Ishikawa (cell line): ENCODE measurements at regions not wholly inside any gene's neighbourhood (a gene's known extent, or its start where the extent isn't known, plus 50 kb on each side); places are given as distances from the start of the nearest gene placed in this dataset.

Experiments used
- CEBPB ChIP-seq: IDR thresholded peaks from 2 replicates; pipeline ENCODE4 v1.6.1; 2012
- CREB1 ChIP-seq: IDR thresholded peaks from 2 replicates; pipeline ENCODE4 v1.6.1; 2012; ENCODE audit warnings: low read depth
- EGR1 ChIP-seq: IDR thresholded peaks from 2 replicates; pipeline ENCODE4 v1.6.1; 2012
- EP300 ChIP-seq: IDR thresholded peaks from 2 replicates; pipeline ENCODE4 v1.6.1; 2012; ENCODE audit warnings: borderline replicate concordance
- FOXM1 ChIP-seq: IDR thresholded peaks from 2 replicates; pipeline ENCODE4 v1.6.1; 2012; ENCODE audit warnings: low read depth, borderline replicate concordance
- NFIC ChIP-seq: IDR thresholded peaks from 2 replicates; pipeline ENCODE4 v1.6.1; 2012
- RAD21 ChIP-seq: IDR thresholded peaks from 2 replicates; pipeline ENCODE4 v1.6.1; 2012; ENCODE audit warnings: low read depth
- TAF1 ChIP-seq: IDR thresholded peaks from 2 replicates; pipeline ENCODE4 v1.6.1; 2012; ENCODE audit warnings: low read depth, mild to moderate bottlenecking
- TCF12 ChIP-seq: IDR thresholded peaks from 2 replicates; pipeline ENCODE4 v1.6.1; 2012; ENCODE audit warnings: low read depth
- TEAD4 ChIP-seq: IDR thresholded peaks from 2 replicates; pipeline ENCODE4 v1.6.1; 2012
- YY1 ChIP-seq: IDR thresholded peaks from 2 replicates; pipeline ENCODE4 v1.6.1; 2012; ENCODE audit warnings: low read depth
- ZBTB7A ChIP-seq: IDR thresholded peaks from 2 replicates; pipeline ENCODE4 v1.6.1; 2012; ENCODE audit warnings: low read depth
- TF ChIP-seq, protein P1 (sequence below): IDR thresholded peaks from 2 replicates; pipeline ENCODE4 v1.6.1; 2012; ENCODE audit warnings: low read depth, mild to moderate bottlenecking
- TF ChIP-seq, protein P2 (sequence below): IDR thresholded peaks from 2 replicates; pipeline ENCODE4 v1.6.1; 2012
- TF ChIP-seq, protein P3 (sequence below): IDR thresholded peaks from 2 replicates; pipeline ENCODE4 v1.6.1; 2012

DNA sequence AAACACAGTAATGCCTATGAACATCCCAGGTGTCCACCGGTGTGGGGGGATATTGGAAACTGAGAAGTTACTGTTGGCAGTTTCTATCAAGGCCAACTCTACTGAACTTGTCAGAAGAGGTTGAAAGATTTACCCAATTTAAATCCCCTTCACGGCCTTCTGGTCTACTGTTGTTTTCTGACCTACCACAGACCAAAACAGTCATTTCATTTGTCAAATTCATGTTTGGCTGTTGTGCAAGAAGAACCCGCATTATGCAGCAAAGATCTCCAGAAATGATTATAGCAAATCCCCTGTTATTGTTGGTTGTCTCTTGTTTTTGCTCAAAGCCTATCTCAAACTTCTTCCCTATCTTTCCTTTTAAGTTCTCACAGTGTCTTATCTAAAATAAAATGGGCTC, 73.1 kb upstream of the MAF start:
- TF ChIP-seq, protein P1, sequence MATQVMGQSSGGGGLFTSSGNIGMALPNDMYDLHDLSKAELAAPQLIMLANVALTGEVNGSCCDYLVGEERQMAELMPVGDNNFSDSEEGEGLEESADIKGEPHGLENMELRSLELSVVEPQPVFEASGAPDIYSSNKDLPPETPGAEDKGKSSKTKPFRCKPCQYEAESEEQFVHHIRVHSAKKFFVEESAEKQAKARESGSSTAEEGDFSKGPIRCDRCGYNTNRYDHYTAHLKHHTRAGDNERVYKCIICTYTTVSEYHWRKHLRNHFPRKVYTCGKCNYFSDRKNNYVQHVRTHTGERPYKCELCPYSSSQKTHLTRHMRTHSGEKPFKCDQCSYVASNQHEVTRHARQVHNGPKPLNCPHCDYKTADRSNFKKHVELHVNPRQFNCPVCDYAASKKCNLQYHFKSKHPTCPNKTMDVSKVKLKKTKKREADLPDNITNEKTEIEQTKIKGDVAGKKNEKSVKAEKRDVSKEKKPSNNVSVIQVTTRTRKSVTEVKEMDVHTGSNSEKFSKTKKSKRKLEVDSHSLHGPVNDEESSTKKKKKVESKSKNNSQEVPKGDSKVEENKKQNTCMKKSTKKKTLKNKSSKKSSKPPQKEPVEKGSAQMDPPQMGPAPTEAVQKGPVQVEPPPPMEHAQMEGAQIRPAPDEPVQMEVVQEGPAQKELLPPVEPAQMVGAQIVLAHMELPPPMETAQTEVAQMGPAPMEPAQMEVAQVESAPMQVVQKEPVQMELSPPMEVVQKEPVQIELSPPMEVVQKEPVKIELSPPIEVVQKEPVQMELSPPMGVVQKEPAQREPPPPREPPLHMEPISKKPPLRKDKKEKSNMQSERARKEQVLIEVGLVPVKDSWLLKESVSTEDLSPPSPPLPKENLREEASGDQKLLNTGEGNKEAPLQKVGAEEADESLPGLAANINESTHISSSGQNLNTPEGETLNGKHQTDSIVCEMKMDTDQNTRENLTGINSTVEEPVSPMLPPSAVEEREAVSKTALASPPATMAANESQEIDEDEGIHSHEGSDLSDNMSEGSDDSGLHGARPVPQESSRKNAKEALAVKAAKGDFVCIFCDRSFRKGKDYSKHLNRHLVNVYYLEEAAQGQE: no peak
- TF ChIP-seq FOXM1 (no peak), EGR1 (no peak), NFIC (no peak), ZBTB7A (no peak), CREB1 (no peak), EP300 (no peak), YY1 (no peak), TAF1 (no peak), CEBPB (no peak), RAD21 (no peak), TCF12 (no peak), TEAD4 (no peak)
- TF ChIP-seq, protein P2, sequence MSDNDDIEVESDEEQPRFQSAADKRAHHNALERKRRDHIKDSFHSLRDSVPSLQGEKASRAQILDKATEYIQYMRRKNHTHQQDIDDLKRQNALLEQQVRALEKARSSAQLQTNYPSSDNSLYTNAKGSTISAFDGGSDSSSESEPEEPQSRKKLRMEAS: no peak
- TF ChIP-seq, protein P3, sequence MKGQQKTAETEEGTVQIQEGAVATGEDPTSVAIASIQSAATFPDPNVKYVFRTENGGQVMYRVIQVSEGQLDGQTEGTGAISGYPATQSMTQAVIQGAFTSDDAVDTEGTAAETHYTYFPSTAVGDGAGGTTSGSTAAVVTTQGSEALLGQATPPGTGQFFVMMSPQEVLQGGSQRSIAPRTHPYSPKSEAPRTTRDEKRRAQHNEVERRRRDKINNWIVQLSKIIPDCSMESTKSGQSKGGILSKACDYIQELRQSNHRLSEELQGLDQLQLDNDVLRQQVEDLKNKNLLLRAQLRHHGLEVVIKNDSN: no peak

DNA sequence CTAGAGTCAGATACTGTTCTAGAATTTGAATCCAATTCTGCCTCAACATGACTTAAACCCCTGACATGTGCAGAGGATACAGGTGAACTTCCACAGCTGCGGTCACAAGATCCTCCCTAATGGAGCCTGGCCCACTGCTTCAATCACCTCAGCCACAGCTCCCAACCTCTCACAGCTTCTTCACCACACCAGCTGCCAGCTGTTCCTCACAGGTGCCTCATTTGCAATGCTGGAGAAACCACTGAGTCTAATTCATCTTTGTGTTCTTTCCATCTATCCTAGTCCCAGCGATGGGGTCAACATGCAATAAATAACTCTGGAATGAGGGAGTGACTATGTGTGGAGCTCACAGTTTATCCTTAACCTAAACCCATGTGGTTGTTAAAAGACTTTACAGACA, 72.0 kb upstream of the MAF start:
- no peak for TF ChIP-seq TEAD4
- TF ChIP-seq NFIC: no peak
- no peak for TF ChIP-seq YY1
- TF ChIP-seq EGR1: no peak
- TF ChIP-seq, protein P2: no peak
- no peak for TF ChIP-seq TAF1
- TF ChIP-seq CREB1: no peak
- no peak for TF ChIP-seq FOXM1
- TF ChIP-seq, protein P1: no peak
- TF ChIP-seq EP300: no peak
- TF ChIP-seq CEBPB: no peak
- no peak for TF ChIP-seq TCF12
- TF ChIP-seq, protein P3: no peak
- no peak for TF ChIP-seq ZBTB7A
- no peak for TF ChIP-seq RAD21

DNA sequence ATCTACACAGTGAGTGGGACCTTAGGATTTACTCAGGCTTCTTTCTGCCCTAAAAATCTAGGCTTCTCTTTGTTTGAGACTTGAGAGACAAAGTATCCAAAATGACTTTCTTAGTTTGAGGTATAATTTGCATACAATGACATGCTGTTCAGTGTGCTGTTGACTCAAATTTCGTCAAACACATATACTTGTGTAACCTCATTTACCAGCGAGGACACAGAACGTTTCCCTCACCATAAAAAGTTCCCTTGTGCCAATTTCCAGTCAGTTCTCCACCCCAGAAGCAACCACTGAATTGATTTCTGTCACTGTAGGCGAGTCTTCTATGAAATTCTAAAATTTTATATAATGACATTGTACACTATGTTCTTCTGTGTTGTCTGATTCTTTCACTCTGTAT, 68.0 kb upstream of the MAF start:
- TF ChIP-seq, protein P2: no peak
- TF ChIP-seq TCF12: no peak
- TF ChIP-seq RAD21: no peak
- no peak for TF ChIP-seq TEAD4
- TF ChIP-seq, protein P3: no peak
- TF ChIP-seq YY1: no peak
- no peak for TF ChIP-seq EP300
- no peak for TF ChIP-seq FOXM1
- no peak for TF ChIP-seq EGR1
- TF ChIP-seq ZBTB7A: no peak
- TF ChIP-seq NFIC: no peak
- TF ChIP-seq CEBPB: no peak
- TF ChIP-seq, protein P1: no peak

DNA sequence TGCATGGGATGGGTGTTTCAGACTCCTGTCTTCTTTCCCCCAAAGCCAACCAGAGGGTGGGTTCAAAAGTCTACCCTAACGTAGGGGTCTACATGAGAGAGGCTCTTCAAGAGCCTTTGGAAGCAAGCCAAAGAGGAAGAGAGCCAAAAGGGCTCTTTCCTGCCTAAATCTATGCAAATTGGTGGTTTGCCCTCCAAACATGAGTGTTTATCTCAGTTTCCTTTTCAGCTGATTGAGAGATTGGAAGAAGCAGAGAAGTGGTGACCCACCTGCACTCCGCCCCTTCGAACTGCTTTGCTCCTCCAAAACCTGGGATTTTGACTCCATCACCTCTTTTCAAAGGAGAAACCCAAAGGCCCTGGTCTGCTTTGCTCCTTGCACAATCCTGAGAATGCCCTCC, 65.4 kb upstream of the MAF start:
- TF ChIP-seq EP300: no peak
- TF ChIP-seq ZBTB7A: no peak
- TF ChIP-seq TEAD4: no peak
- TF ChIP-seq, protein P3: no peak
- no peak for TF ChIP-seq TAF1
- no peak for TF ChIP-seq FOXM1
- no peak for TF ChIP-seq CEBPB
- no peak for TF ChIP-seq EGR1
- no peak for TF ChIP-seq CREB1
- TF ChIP-seq NFIC: no peak
- TF ChIP-seq, protein P1: no peak
- TF ChIP-seq RAD21: no peak
- no peak for TF ChIP-seq TCF12
- TF ChIP-seq, protein P2: no peak
- no peak for TF ChIP-seq YY1
